ENCODE measurements at regions not wholly inside any gene's neighbourhood (a gene's known extent, or its start where the extent isn't known, plus 50 kb on each side); places are given as distances from the start of the nearest gene placed in this dataset.
"Not testable (repeated sequence)": the region's sequence is repeated elsewhere in the genome, so short reads cannot be mapped to it uniquely, and the experiment has no call there.

DNA sequence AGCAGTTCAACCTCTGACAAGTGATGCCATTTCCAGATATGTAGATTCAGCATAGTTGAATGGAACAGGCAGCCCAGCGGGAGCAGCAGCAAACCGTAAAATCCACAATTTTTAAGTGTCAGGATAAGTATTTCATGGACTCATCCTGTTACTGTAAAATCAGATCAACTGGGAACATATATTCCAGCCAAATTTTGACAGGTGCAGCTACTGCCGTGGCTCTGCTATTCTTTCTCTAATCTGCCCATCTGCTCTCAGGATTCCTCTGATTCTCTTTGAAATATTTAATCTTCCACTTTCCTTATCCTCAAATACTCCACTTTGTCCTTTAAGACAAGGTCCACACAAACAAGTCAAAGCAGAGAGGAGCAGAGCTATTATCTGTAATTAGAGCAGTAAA is 245.4 kb upstream of the ASCC3 start:
- no peak for ATAC-seq
- no peaks in the 10 kb centered on the region for H3K27me3 ChIP-seq
- DNase-seq: no peak
- H3K9me3 ChIP-seq: peaks cover 0 to 8% (median 0%) of the 10 kb centered on the region in 12 donors
- 33 to 64% (median 48%) methylated on average over 3 of the region's 3 CpGs for WGBS, 4 donors
- intact Hi-C loops (cut with DNase I): no loop called here
- no peaks in the 10 kb centered on the region for H3K4me1 ChIP-seq
- no peak for TF ChIP-seq POLR2A (IDR thresholded peaks at IDR 0.05)
- TF ChIP-seq, protein P1, sequence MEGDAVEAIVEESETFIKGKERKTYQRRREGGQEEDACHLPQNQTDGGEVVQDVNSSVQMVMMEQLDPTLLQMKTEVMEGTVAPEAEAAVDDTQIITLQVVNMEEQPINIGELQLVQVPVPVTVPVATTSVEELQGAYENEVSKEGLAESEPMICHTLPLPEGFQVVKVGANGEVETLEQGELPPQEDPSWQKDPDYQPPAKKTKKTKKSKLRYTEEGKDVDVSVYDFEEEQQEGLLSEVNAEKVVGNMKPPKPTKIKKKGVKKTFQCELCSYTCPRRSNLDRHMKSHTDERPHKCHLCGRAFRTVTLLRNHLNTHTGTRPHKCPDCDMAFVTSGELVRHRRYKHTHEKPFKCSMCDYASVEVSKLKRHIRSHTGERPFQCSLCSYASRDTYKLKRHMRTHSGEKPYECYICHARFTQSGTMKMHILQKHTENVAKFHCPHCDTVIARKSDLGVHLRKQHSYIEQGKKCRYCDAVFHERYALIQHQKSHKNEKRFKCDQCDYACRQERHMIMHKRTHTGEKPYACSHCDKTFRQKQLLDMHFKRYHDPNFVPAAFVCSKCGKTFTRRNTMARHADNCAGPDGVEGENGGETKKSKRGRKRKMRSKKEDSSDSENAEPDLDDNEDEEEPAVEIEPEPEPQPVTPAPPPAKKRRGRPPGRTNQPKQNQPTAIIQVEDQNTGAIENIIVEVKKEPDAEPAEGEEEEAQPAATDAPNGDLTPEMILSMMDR (IDR thresholded peaks at IDR 0.05): no peak
- no peak overlapping the region for H3K4me3 ChIP-seq
- H3K27ac ChIP-seq: no peak overlapping the region
- no peaks in the 10 kb centered on the region for H3K36me3 ChIP-seq

GRCh38 chr6:101129851-101130250 is 248.7 kb upstream of the ASCC3 start:
- Histone ChIP-seq H3K4me3 (no peak overlapping the region), H3K27ac (no peak overlapping the region), H3K4me1 (no peaks in the 10 kb centered on the region), H3K36me3 (no peaks in the 10 kb centered on the region), H3K27me3 (no peaks in the 10 kb centered on the region), H3K9me3 (peaks cover 0 to 8% (median 0%) of the 10 kb centered on the region in 12 donors)
- DNase-seq (no peak), ATAC-seq (no peak)
- no peak for TF ChIP-seq POLR2A (IDR thresholded peaks at IDR 0.05)
- TF ChIP-seq, protein P1 (IDR thresholded peaks at IDR 0.05): no peak
- WGBS, 4 donors: 81 to 94% (median 84%) methylated on average over 1 of the region's 1 CpG
- intact Hi-C loops (cut with DNase I): no loop called here

- 76 to 86% (median 84%) methylated on average over 3 of the region's 3 CpGs for WGBS, 4 donors
- ATAC-seq (no peak), DNase-seq (no peak)
- H3K27me3 ChIP-seq: no peaks in the 10 kb centered on the region
- no peaks in the 10 kb centered on the region for H3K4me1 ChIP-seq
- TF ChIP-seq, protein P1 (IDR thresholded peaks at IDR 0.05): no peak
- no peak for TF ChIP-seq POLR2A (IDR thresholded peaks at IDR 0.05)
- peaks cover 0 to 2% (median 0%) of the 10 kb centered on the region in 12 donors for H3K9me3 ChIP-seq
- H3K27ac ChIP-seq: no peak overlapping the region
- intact Hi-C loops (cut with DNase I): no loop called here
- no peak overlapping the region for H3K4me3 ChIP-seq
- no peaks in the 10 kb centered on the region for H3K36me3 ChIP-seq
Observed at GRCh38 chr6:101146389-101146788, 247.1 kb upstream of the GRIK2 start.

GRCh38 chr6:101150226-101150625 is 243.3 kb upstream of the GRIK2 start:
- intact Hi-C loops (cut with DNase I): no loop called here

DNA sequence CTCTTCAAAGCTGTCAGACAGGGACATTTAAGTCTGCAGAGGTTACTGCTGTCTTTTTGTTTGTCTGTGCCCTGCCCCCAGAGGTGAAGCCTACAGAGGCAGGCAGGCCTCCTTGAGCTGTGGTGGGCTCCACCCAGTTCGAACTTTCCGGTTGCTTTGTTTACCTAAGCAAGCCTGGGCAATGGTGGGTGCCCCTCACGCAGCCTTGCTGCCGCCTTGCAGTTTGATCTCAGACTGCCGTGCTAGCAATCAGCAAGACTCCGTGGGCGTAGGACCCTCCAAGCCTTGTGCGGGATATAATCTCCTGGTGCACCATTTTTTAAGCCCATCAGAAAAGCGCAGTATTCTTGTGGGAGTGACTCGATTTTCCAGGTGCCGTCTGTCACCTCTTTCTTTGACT is 235.9 kb upstream of the GRIK2 start:
- H3K36me3 ChIP-seq; H3K27ac ChIP-seq; DNase-seq; H3K9me3 ChIP-seq; H3K4me3 ChIP-seq; H3K27me3 ChIP-seq; ATAC-seq; intact Hi-C loops (cut with DNase I); H3K4me1 ChIP-seq: not testable (repeated sequence)
- 90 to 92% (median 90%) methylated on average over 9 to 11 of the region's 11 CpGs for WGBS, 4 donors

More at GRCh38 chr6:101150226-101150625, 243.3 kb upstream of the GRIK2 start:
- Histone ChIP-seq H3K36me3 (no peaks in the 10 kb centered on the region), H3K27ac (no peak overlapping the region), H3K27me3 (no peaks in the 10 kb centered on the region), H3K9me3 (peaks cover 0 to 6% (median 0%) of the 10 kb centered on the region in 12 donors), H3K4me1 (no peaks in the 10 kb centered on the region), H3K4me3 (no peak overlapping the region)
- TF ChIP-seq, protein P1 (IDR thresholded peaks at IDR 0.05): no peak
- TF ChIP-seq POLR2A (IDR thresholded peaks at IDR 0.05): no peak
- DNase-seq: no peak
- no peak for ATAC-seq

All from heart left ventricle (tissue), 16 donors.